Activated effector memory CD4-positive, alpha-beta T cell treated with Interleukin-2 at 50 U/mL for 16 hours (primary cell): ENCODE measurements at regions not wholly inside any gene's neighbourhood (a gene's known extent, or its start where the extent isn't known, plus 50 kb on each side); places are given as distances from the start of the nearest gene placed in this dataset.
"Not testable (repeated sequence)": the region's sequence is repeated elsewhere in the genome, so short reads cannot be mapped to it uniquely, and the experiment has no call there.

Experiments used
- DNase-seq: peaks from one replicate; pipeline ENCODE4 v3.0.0-alpha.2; 2020

DNA sequence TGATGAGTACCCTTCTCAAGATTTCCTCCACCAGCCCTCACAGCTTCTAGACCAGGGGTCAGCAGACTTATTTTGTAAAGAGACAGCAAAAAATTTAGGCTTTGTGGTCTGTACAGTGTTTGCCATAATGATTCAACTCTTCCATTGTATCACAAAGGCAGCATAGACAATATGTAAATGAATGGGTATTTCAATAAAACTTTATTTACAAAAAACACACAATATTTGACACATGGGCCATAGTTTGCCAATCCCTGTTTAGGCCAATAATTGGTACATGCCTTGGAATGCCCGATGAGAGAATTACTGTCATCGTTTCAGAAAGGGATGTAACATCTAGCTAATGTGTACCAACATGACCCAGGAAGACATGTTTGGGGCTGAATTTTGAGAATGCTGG is 178.9 kb upstream of the GALNT2 start:
- no peak for DNase-seq

DNA sequence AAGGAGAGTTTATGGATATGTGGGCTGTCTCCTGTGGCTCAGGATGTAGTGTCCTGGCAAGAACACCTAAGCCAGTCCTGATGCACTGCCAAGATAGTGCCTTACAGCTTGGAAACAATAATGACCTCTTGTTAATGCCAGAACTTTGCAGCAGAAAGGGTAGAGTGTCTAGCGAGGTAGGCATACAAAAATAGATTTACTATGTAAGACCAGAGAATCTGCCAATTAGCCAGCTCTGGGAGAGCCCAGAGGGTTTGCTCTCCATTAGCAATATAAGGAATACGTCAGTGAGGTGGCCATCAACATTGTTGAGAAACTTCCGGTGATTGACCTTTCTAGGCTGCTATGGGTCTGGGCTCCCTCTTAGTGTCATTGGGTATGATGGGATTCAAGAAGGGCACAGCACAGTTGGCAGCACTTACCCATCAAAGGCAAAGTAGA is 178.5 kb upstream of the GALNT2 start:
- DNase-seq = no peak

DNA sequence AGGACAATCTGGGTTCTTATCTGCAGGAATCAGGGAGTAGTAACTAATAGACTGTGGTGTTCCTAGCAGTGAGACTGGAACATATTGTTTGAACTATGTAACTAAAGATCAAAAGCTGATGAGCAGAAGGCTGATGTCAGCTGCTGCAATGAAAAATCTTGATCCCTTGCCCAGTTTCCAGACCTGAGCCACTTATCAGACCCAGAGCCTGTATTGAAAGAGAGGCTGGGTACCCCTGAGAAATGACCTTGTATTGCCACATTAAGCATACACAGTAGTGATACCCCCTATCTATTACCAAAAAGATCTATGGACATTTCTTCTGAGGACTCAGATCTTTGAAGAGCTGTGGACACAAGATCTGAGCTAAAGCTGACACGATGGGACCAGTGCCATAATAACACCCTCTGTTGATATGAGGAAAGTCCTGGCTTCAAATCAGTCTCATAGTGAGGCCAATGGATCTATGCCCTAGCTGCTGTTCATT is 178.0 kb upstream of the GALNT2 start:
- DNase-seq = no peak

DNA sequence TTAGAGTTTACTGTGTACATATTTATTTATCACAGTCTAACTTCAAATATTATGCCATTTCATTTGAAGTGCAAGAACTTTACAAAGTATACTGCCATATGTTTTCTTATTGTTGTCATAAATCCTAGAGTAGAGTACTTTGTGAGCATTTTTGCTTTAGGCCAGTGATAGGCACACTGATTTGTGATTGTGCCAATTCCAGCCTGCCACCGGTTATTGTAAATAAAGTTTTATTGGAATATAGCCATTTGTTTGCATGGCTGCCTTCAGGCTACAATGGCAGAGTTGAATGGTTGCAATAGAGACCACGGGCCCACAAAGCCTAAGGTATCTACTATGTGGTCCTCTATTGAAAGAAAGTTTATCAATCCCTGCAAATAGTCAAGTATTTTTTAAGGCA is 175.8 kb upstream of the GALNT2 start:
- no peak for DNase-seq

DNA sequence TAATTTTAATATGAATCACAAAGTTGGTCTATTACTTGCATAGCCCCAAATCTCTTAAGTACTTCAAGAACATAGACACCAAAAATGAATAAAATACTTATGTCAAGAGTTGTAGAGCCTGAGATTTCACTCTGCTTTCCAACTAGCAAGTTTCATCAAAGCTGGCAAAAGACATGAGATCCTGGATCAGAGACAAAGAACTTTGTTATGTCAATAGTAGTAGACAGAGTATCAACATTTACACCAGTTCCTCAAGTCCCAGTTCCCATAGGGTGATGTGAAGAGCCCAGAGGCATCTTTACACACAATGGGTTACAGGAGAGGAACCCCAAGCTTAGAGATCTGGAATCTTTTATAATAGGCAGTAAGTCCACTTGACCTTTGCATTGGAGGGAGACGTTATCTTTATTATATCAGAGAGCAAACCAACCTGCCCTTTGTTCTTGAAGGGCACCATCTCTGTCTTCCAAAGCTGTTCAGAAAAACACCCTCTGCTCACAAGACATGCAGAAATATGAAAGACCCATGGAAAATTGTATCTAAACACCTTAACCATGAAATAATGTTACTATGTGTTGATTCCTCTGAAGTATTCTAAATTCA is 174.4 kb upstream of the GALNT2 start:
- no peak for DNase-seq

DNA sequence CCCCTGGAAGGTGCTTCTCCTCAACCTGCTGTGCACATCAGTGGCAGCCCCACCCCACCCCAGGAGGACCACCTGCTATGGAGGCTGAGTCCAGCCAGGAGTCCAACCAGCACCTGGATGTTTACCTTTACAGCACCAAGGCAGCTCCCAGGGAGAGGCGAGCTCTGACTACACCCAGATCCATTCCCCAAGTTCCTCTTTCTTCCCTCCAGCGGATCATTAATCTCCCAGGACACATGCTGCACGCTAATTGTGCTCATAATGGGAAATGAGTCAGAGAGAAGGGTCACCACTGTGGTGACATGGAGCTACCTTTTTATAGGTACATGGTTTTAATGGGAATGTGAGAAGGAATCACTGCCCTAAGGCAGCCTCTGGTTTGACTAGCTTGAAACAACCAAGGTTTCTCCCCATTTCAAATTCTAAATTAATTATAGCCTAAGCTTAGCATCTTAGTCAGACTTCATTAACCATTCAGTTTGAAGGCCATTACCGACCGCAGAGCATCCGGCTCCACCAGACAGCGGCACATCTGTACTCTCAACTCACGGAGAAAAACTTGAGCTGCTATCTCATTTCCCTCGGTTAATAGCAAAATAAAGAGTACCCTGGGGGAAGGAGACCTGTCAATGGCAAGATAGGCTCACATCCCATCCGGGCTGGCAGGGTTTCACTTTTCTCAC is 173.1 kb upstream of the GALNT2 start:
- DNase-seq = no peak

DNA sequence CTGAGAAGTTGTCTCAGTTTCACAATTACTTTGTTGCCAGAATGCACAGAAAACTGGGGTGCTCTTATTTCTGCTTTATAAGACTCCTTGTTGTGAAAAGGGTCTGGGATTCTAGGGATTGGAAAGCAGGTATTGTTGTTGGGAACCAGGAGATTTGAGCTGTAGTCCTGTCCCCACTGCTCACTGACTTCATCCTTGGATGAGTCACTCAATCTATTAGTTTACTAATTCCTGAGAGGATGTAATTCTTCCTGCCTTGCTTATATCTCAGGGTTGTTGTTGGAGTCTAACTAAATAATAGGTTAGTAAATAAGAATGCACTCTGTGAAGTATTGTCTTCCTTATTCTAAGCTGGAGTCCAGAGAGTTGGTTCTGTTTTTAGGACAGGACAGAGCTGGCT is 172.5 kb upstream of the GALNT2 start:
- DNase-seq = no peak

DNA sequence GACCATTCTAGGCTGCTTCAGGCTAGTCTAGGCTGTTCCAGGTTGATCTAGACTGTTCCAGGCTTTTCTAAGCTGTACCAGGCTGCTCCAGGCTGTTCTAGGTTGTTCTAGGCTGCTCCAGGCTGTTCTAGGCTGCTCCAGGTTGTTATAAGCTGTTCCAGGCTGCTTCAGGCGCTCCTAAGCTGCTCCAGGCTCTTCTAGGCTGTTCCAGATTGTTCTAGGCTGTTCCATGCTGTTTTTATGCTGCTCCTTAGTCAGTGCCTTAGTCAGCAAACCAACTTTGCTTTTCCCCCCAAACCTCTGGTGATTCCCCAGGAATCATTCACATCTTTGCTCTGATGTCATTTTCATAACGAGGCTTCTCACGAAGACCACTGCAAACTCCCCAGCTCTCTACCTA is 171.4 kb upstream of the GALNT2 start:
- no peak for DNase-seq

DNA sequence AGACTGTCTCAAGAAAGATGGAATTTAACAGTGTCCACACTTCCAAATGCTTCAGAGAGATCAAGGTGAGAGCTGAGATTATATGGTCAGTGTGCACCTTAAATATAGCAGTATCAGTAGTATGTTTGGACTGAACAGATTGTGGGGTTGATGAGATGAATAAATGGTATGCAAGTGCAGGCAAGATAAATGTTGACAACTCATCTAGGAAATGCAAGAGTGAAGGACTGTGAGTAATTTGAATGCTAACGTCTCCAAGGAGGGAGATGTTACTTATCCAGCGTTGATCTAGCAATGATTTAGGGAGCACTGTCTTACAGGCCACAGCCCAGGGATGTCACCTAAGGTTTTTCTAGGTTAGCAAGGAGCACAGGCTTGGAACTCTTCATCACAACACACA is 170.7 kb upstream of the GALNT2 start:
- no peak for DNase-seq

DNA sequence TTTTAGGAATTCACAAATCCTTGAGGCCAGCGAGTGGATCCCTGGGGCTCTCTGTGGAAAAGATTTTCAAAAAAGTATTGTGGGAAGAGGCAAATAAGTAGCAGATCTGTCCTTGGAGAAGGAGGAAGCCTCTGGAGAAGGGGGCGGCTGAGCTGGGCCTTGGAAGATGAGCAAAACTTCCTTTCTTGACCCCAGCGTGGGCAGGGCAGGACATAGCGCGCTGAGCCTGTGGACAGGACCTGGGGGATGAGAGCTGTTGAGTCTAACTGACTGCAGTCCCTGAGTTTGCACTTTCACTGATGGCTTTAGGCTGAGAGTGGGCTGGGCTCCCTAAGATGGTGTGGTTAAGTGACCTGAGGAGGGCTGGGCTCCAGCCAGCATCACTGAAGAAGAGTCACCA is 170.2 kb upstream of the GALNT2 start:
- no peak for DNase-seq

DNA sequence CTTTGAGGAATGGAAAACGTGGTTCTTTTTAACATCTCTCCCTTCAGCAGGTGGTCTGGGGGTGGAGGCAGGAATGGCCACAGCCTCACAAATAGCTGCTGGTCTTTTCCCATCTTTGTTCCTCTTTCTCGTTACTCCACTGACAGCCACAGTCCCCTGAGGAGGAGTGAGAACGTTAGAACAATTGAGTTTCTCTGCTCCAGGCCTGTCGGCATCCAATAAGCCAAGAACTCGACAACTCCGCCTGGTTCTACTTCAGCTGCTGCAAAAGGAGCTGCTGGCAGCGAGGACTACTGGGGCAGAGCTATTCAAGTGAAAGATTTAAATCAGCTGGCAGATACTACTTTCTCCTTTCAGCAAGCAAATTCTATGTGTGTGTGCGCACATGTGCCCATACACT is 169.5 kb upstream of the GALNT2 start:
- no peak for DNase-seq

DNA sequence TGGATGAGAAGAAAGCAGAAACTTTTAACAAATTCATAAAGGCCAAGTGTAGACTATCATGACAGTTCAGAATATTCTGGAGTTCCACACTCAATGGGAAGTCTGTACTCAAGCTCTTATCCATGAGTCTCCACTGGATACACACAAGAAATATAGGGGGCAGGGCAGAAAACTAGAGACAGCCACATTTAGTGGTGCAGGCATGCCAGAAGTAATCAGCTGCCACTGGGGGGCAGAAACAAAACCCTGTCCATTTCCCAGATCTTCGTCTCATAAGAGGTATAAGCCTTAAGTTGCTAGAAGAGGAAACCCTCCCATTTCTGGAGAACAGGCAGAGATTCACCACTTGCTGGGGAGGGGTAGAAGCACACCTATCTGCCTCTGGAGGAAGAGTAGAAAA is 166.8 kb upstream of the GALNT2 start:
- DNase-seq = no peak

DNA sequence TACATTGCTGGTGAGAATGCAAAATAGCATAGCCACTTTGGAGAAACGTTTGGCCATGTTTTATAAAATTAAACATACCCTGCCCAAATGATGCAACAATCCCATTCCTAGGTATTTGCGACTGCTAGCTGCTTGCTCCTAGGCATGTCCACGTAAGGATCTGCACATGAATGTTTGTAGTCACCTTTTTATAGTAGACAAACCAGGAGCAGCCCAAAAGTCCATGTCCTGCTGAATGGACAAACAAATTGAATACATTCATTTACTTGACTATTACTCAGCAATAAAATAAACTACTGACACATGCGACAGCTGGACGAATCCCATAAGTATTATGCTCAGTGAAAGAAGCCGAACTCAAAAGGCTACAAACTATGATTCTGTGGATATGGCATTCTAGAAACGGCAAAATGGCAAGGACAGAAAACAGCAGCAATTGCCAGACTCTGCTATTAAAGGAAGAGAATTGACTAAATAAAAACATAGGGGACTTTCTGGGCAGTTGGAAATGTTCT is 161.9 kb upstream of the GALNT2 start:
- no peak for DNase-seq

DNA sequence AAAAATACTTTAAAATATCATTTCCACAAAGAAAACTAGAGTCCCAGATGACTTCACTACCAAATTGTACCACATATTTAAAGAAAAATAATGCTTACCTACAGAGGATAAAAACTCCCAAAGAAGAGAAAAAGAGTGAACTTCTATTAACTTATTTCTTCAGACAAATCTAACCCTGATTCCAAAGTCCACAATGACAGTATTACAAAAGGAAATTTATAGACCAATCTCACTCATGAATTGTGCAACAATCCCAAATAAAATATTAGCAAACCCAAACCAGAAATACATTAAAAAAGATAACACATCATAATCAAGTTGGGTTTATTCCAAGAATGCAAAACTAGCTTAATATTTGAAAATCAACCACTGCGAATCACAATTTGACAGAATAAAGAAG is 161.4 kb upstream of the GALNT2 start:
- DNase-seq = no peak

DNA sequence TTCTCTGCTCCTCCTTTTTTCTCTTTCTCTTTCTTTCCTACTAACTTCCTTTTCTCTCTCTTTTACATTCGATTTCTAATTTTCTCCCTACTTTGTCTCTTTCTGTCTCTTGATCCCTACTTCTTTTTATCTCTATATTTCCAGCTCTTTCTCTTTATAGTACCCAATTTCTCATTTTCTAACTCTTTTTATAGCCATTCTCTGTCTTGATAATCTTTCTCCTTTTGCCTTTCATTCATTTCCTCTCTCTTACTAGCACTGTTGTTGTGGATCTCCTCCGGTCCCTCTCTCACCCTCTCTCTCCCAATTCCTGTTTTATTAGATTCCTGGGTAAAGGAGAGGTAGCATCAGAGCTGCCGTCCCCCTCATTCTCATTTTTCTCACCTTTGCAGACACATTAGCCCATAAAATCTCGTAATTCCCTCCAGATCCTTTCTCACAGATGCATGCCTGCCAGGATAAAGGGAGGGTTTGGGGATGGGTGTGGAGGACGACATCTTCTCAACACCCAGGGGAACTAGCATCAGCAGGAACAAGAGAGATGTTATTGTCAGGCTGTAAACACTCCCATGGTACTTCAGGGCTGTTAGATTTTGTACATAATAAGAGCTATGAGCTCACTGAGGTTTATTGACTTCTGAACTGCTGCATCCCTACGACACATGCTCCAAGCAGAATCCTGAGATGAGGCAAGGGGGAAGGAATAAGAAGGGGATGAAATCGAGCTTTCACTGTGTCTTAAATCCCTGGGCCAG is 159.0 kb upstream of the GALNT2 start:
- DNase-seq = no peak

DNA sequence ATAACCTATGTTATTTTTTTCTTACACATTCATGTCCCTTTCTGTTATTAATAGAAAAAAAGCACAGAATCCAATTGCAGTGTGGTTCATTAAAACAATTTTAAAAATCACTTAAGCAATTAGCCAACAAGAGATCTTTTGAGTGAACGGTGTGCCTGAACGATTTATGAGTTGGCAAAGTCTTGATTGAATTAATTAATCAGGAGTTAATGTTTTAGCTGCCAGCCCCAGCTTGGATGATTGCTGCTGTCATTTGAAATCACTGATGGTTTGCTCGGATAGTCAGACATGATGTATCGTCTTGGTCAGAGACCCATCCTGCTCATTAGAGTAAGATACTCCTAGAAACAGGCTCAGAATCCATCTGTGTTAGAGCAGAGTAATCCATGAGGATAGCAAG is 158.3 kb upstream of the GALNT2 start:
- no peak for DNase-seq

DNA sequence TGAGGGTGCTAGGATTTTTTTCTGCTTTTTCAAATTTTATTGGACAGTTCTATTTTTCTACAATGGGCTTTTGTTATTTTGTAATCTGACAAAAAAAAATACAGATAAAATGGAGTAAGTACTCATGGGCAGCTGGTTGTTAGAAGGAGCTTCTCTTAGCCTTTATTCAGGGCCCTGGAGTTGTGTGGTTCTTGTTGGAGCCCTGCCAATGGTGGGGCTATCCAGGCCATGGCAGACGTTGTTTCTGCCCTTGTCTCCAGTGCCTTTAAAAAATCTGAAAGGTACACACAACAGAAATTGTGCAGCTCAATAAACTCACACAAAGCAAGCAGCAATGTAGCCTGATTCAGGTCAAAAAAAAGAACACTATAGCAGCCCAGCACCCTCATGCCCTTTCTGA is 153.5 kb upstream of the GALNT2 start:
- DNase-seq = no peak

DNA sequence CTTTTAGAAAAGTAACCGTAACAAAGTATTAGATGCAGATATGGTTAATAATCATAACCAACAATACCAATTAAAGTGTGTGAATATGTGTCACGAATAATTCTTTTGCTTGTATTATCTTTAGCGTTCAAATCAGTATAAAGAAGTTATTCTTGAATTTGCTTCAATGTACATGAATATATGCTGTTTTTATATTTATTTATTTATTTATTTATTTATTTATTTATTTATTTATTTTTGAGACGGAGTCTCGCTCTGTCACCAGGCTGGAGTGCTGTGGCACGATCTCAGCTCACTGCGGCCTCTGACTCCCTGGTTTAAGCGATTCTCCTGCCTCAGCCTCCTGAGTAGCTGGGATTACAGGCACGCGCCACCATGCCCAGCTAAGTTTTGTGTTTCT is 147.6 kb upstream of the GALNT2 start:
- DNase-seq = not testable (repeated sequence)

DNA sequence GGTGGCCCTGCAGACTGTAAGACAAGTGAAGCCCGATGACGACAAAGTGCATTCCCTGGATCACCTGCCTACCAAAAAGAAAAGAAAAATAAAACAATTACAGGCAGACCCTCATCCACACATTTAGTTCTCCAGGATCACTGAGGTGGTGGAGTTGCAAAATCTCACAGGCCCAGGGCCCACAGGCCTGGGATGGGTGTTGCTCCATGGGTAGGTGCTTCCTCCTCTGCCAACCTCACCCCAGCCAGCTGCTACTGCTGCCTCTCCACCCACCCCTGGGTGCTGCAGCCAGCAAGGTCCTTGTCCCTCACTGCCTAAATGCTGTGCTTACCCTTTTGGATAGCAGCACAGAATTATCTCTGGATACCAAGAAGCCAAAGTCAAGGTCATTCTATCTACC is 146.4 kb upstream of the GALNT2 start:
- DNase-seq = no peak

DNA sequence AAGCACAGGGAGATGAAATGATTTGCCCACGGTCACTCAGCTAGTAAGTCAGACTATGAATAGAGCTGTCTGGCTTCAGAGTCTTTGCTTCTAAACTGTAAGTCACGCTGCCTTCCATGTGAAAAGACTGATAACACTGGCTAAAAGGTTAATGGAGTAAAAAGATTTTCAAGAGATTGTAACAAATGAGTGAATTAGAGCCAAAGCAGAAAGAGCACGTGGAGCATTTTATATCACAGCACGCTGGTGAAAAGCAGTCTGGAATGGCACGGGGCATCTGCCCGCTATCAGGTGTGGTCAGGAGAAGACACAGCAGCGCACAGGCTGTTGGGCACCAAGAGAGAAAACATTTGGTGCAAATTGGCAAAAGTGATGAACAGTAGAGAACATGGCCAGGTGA is 144.8 kb upstream of the GALNT2 start:
- DNase-seq = no peak

DNA sequence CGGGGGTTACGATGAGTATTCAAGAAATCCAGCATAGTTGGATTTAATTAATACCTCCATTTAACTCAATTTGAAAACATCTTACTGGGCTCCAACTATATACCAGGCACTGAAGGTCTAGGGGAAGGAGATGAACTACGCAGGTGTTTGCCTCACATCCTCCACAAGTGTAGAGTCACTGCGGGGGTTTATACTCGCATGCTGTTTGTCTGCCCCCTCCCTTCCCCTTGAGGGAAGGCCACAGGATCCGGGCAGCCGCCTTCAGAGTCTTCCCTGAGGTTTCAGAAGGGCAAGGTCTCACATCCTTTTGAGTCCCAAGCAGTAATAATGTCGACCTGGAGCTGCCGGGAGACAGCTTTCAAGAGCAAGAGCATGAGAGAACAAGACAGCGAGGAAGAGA is 142.4 kb upstream of the GALNT2 start:
- no peak for DNase-seq

DNA sequence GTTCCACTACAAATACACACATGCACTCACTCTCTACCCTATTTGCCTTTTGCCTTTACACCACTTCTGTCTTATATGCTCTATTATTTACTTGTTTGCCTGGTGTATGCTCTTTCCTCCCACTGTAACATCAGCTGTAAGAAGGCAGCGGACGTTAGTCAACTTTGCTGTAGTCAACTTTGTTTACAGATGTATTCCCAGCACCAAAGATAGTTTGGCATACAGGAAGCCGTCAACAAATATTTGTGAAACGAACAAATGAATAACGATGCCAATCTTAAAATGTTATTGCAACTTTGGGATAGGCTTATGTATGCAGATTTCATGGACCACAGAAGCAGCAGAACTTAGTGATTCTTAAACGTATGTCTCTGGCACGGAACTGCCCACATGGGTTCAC is 138.3 kb upstream of the GALNT2 start:
- no peak for DNase-seq

DNA sequence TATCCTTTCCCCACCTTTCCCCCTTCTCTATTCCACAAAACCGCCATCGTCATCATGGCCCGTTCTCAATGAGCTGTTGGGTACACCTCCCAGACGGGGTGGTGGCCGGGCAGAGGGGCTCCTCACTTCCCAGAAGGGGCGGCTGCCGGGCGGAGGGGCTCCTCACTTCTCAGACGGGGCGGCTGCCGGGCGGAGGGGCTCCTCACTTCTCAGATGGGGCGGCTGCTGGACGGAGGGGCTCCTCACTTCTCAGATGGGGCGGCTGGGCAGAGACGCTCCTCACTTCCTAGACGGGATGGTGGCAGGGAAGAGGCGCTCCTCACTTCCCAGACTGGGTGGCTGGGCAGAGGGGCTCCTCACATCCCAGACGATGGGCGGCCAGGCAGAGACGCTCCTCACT is 135.3 kb upstream of the GALNT2 start:
- not testable (repeated sequence) for DNase-seq

DNA sequence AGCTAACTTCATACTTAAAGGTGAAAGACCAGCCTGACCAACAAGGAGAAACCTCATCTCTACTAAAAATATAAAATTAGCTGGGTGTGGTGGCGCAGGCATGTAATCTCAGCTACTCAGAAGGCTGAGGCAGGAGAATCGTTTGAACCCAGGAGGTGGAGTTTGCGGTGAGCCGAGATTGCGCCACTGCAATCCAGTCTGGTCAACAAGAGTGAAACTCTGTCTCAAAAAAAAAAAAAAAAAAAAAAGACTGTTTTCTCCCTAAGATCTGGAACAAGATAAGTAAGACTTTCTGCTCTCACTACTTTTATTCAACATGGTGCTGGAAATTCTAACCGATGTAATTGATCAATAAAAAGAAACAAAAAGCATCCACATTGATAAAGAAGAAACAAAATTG is 131.9 kb upstream of the GALNT2 start:
- not testable (repeated sequence) for DNase-seq
